HG03135 (cell line): ENCODE measurements at regions not wholly inside any gene's neighbourhood (a gene's known extent, or its start where the extent isn't known, plus 50 kb on each side); places are given as distances from the start of the nearest gene placed in this dataset.
"Not testable (repeated sequence)": the region's sequence is repeated elsewhere in the genome, so short reads cannot be mapped to it uniquely, and the experiment has no call there.

Source experiments
- ATAC-seq: cut with Tn5 transposase; IDR thresholded peaks from one replicate; pipeline ENCODE4 v1.9.1; 2021; ENCODE audit warnings: mild to moderate bottlenecking, moderate library complexity; ENCODE audit not compliant: unreplicated experiment

GRCh38 chr3:107942951-107943749 lies 147.7 kb downstream of the CD47 start:
- no peak for ATAC-seq

- ATAC-seq: no peak
These were observed 148.6 kb downstream of the CD47 start for GRCh38 chr3:107942244-107942643.

GRCh38 chr3:107939691-107940442 lies 151.0 kb downstream of the CD47 start:
- no peak for ATAC-seq

- no peak for ATAC-seq
These were observed 152.7 kb downstream of the CD47 start for GRCh38 chr3:107938143-107938542.

- ATAC-seq: no peak
These were observed 156.0 kb downstream of the CD47 start for GRCh38 chr3:107934808-107935207.

- ATAC-seq: no peak
These were observed 157.4 kb downstream of the CD47 start for GRCh38 chr3:107933450-107933849.

- ATAC-seq: no peak
These were observed 159.5 kb downstream of the CD47 start for GRCh38 chr3:107931326-107931725.

- no peak for ATAC-seq
These were observed 161.7 kb downstream of the CD47 start for GRCh38 chr3:107929088-107929487.

GRCh38 chr3:107928084-107928445 lies 162.8 kb downstream of the CD47 start:
- ATAC-seq: peak; percentile 17

GRCh38 chr3:107927361-107928083 lies 163.3 kb downstream of the CD47 start:
- ATAC-seq: peak; percentile 91

- no peak for ATAC-seq
These were observed 165.0 kb downstream of the CD47 start for GRCh38 chr3:107925851-107926250.

- ATAC-seq: no peak
These were observed 169.8 kb downstream of the CD47 start for GRCh38 chr3:107921038-107921437.

GRCh38 chr3:107920538-107920937 lies 170.3 kb downstream of the CD47 start:
- no peak for ATAC-seq

GRCh38 chr3:107919239-107919638 lies 171.6 kb downstream of the CD47 start:
- ATAC-seq: no peak

GRCh38 chr3:107916171-107916570 lies 174.7 kb downstream of the CD47 start:
- no peak for ATAC-seq

GRCh38 chr3:107915706-107916105 lies 175.1 kb downstream of the CD47 start:
- no peak for ATAC-seq

- no peak for ATAC-seq
These were observed 177.1 kb downstream of the CD47 start for GRCh38 chr3:107913701-107914100.

- no peak for ATAC-seq
These were observed 179.4 kb downstream of the CD47 start for GRCh38 chr3:107911337-107912000.

GRCh38 chr3:107910713-107911259 lies 180.0 kb downstream of the CD47 start:
- peak; percentile 97 for ATAC-seq

GRCh38 chr3:107909583-107909982 lies 181.2 kb downstream of the CD47 start:
- ATAC-seq: not testable (repeated sequence)

GRCh38 chr3:107907996-107908395 lies 182.8 kb downstream of the CD47 start:
- ATAC-seq: no peak
